Liver (tissue), 8 donors: ENCODE measurements at regions not wholly inside any gene's neighbourhood (a gene's known extent, or its start where the extent isn't known, plus 50 kb on each side); places are given as distances from the start of the nearest gene placed in this dataset.

Experiments
- DNase-seq: peaks from one replicate; pipeline ENCODE4 v3.0.0-alpha.2; 2017; ENCODE audit warnings: low spot score
- H3K27ac ChIP-seq, 2 donors: one replicate each; pipeline ENCODE4 v1.7.0; 2013; ENCODE audit warnings: inconsistent platforms in 2 of 2, low read length in 2 of 2, control low read depth in 1 of 2, low read depth in 1 of 2, mild to moderate bottlenecking in 1 of 2
- H3K27me3 ChIP-seq, 4 donors: one replicate each; pipeline versions ENCODE4 v1.6.1 to v1.7.0; 2013; ENCODE audit warnings: low read length in 3 of 4, inconsistent platforms in 1 of 4, mild to moderate bottlenecking in 1 of 4, moderate library complexity in 1 of 4; ENCODE audit not compliant: control insufficient read depth in 4 of 4, insufficient read depth in 4 of 4
- H3K36me3 ChIP-seq, 4 donors: one replicate each; pipeline versions ENCODE4 v1.6.1 to v1.7.0; 2013; ENCODE audit warnings: low read length in 3 of 4, mild to moderate bottlenecking in 3 of 4, low read depth in 1 of 4, moderate library complexity in 1 of 4; ENCODE audit not compliant: control insufficient read depth in 4 of 4, insufficient read depth in 3 of 4
- H3K4me1 ChIP-seq, 4 donors: one replicate each; pipeline versions ENCODE4 v1.6.1 to v1.7.0; 2013; ENCODE audit warnings: low read length in 3 of 4, mild to moderate bottlenecking in 3 of 4, moderate library complexity in 1 of 4; ENCODE audit not compliant: control insufficient read depth in 4 of 4, insufficient read depth in 4 of 4
- H3K4me3 ChIP-seq, 3 donors: one replicate each; pipeline versions ENCODE4 v1.6.1 to v1.7.0; 2013; ENCODE audit warnings: low read length in 3 of 3, control low read depth in 1 of 3, low read depth in 1 of 3, mild to moderate bottlenecking in 1 of 3
- H3K9ac ChIP-seq, 2 donors: one replicate each; pipeline ENCODE4 v1.7.0; 2013; ENCODE audit warnings: low read length in 2 of 2, mild to moderate bottlenecking in 2 of 2, moderate library complexity in 2 of 2, control low read depth in 1 of 2, low read depth in 1 of 2
- H3K9me3 ChIP-seq, 4 donors: one replicate each; pipeline versions ENCODE4 v1.6.1 to v1.7.0; 2013; ENCODE audit warnings: low read length in 3 of 4; ENCODE audit not compliant: control insufficient read depth in 4 of 4
- FOXA2 ChIP-seq: IDR thresholded peaks from 2 replicates; pipeline ENCODE4 v1.6.1; 2016; ENCODE audit warnings: antibody characterized with exemption
- GABPA ChIP-seq, 2 donors: IDR thresholded peaks in 1 of 2; conservative IDR thresholded peaks in 1 of 2; 2 replicates each; pipeline ENCODE4 v1.6.1; 2016; ENCODE audit warnings: antibody characterized with exemption in 2 of 2, mild to moderate bottlenecking in 1 of 2, moderate library complexity in 1 of 2
- HNF4A ChIP-seq, 2 donors: conservative IDR thresholded peaks; 2 replicates each; pipeline ENCODE4 v1.6.1; 2016; ENCODE audit warnings: antibody characterized with exemption in 2 of 2, mild to moderate bottlenecking in 2 of 2
- HNF4G ChIP-seq: IDR thresholded peaks from 2 replicates; pipeline ENCODE4 v1.6.1; 2016; ENCODE audit warnings: antibody characterized with exemption
- JUND ChIP-seq, 2 donors: IDR thresholded peaks; 2 replicates each; pipeline ENCODE4 v1.6.1; 2016; ENCODE audit warnings: antibody characterized with exemption in 2 of 2
- MAX ChIP-seq: IDR thresholded peaks from 2 replicates; pipeline ENCODE4 v1.6.1; 2016; ENCODE audit warnings: antibody characterized with exemption
- NR2F2 ChIP-seq: IDR thresholded peaks from 2 replicates; pipeline ENCODE4 v1.6.1; 2016; ENCODE audit warnings: antibody characterized with exemption
- RAD21 ChIP-seq, 2 donors: IDR thresholded peaks; 2 replicates each; pipeline ENCODE4 v1.6.1; 2016; ENCODE audit warnings: antibody characterized with exemption in 2 of 2, mild to moderate bottlenecking in 2 of 2
- RXRA ChIP-seq, 2 donors: IDR thresholded peaks; 2 replicates each; pipeline ENCODE4 v1.6.1; 2017 to 2018; ENCODE audit warnings: antibody characterized with exemption in 2 of 2, mild to moderate bottlenecking in 1 of 2
- SP1 ChIP-seq: IDR thresholded peaks from 2 replicates; pipeline ENCODE4 v1.6.1; 2018; ENCODE audit warnings: antibody characterized with exemption, mild to moderate bottlenecking
- TAF1 ChIP-seq: conservative IDR thresholded peaks from 2 replicates; pipeline ENCODE4 v1.6.1; 2016; ENCODE audit warnings: antibody characterized with exemption, mild to moderate bottlenecking
- YY1 ChIP-seq: IDR thresholded peaks from 2 replicates; pipeline ENCODE4 v1.6.1; 2016; ENCODE audit warnings: antibody characterized with exemption, mild to moderate bottlenecking
- WGBS: extraction: QIAGEN DNeasy Blood & Tissue Kit; methylation state at CpG from one replicate; pipeline ENCODE4 v1.1.7; 2013; 5-methylcytosine and 5-hydroxymethylcytosine counted together
- TF ChIP-seq, protein P1 (sequence below): IDR thresholded peaks from 2 replicates; pipeline ENCODE4 v1.6.1; 2016; ENCODE audit warnings: antibody characterized with exemption
- TF ChIP-seq, protein P2 (sequence below): IDR thresholded peaks from 2 replicates; pipeline ENCODE4 v1.6.1; 2016; ENCODE audit warnings: antibody characterized with exemption
- TF ChIP-seq, protein P3 (sequence below): fragments of 150-350 bp; IDR thresholded peaks from 2 replicates; pipeline ENCODE4 v1.5.1; 2017; ENCODE audit warnings: improper control_type of control experiment, low read depth, low read length; ENCODE audit not compliant: missing input control
- donor health status: healthy.
- donor health status: healthy.
- donor health status: healthy.
- donor health status: healthy.
- donor health status: healthy.

DNA sequence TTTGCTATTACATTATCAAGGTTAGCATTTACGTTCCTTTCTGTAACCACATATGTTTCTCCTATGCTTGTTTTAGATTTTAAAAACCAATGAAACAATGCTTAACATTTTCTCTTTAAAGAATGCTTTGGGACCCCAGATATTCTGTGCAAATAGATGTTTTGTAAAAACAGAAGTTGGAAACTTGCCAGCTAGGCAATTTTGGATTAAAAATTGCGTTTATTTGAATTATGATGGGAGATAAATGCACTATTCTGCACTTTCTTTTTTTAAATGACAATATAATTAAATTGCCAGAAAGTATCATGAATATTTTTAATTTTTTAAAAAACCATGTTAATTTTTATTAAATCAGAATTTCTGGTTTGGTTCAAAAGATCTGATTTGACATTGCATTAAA lies 81.6 kb downstream of the MACIR start:
- H3K4me1 ChIP-seq, result no peaks in the 10 kb centered on the region
- no peaks in the 10 kb centered on the region for H3K36me3 ChIP-seq
- peaks cover 0 to 8% (median 0%) of the 10 kb centered on the region in 4 donors for H3K27me3 ChIP-seq
- DNase-seq, result no peak
- H3K9me3 ChIP-seq, result peaks cover 0 to 4% (median 0%) of the 10 kb centered on the region in 4 donors
- TF ChIP-seq NR2F2, result no peak
- TF ChIP-seq, protein P1, sequence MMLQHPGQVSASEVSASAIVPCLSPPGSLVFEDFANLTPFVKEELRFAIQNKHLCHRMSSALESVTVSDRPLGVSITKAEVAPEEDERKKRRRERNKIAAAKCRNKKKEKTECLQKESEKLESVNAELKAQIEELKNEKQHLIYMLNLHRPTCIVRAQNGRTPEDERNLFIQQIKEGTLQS, result no peak
- no peak for TF ChIP-seq HNF4A (conservative IDR thresholded peaks at IDR 0.05)
- no peak for TF ChIP-seq GABPA (IDR thresholded peaks at IDR 0.05 in 1 of 2, conservative IDR thresholded peaks at IDR 0.05 in 1 of 2)
- no peak overlapping the region for H3K4me3 ChIP-seq
- H3K9ac ChIP-seq, result no peak overlapping the region
- H3K27ac ChIP-seq, result no peak overlapping the region
- WGBS, result 90% methylated on average over 2 of the region's 2 CpGs

DNA sequence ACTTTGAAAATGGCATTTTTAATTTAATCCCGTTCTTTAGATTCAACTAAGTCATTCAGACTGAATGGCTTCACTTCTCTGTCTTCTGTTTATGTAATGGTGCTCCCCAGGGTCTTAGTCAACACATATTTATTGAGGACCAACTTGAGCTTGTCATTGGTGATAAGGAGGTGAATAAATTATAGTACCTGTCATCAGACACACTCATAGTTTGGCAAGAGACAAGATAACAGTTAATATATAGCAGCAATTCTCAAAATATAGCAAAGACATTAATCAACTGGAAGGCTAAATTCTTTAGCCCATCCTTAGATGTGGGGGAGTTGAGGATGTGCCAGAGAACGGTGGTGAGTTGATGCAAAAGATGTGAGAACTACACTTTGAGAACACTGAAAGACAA lies 78.4 kb downstream of the MACIR start:
- Histone ChIP-seq H3K9me3 (peaks cover 0 to under 1% (median 0%) of the 10 kb centered on the region in 4 donors), H3K36me3 (no peaks in the 10 kb centered on the region), H3K27ac (no peak overlapping the region), H3K4me3 (no peak overlapping the region), H3K9ac (no peak overlapping the region), H3K4me1 (no peaks in the 10 kb centered on the region), H3K27me3 (peaks cover 0 to 8% (median 0%) of the 10 kb centered on the region in 4 donors)
- TF ChIP-seq TAF1 (no peak), MAX (no peak), YY1 (no peak)
- WGBS, result 73% methylated on average over 2 of the region's 2 CpGs
- no peak for DNase-seq

DNA sequence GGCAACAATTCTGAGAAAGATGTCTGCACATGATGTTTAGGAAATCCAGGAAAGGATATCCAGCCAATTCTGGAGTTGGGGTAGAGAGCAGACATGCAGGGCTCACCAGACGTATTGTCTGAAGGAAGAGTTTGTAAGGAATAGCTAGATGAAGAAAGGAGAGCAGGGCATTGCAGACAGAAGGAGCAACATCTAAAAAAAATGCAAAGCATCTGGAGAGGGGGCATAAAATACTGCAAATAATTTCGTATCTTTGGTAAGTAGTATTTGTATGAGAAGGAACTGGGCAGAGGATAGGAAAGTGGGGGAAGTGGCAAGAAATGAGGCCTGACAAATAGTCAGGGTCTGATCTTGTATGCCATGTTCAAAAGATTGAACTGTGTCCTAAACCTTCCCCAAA lies 74.8 kb downstream of the MACIR start:
- TF ChIP-seq, protein P1, result no peak
- TF ChIP-seq RXRA (IDR thresholded peaks at IDR 0.05) (no peak), JUND (IDR thresholded peaks at IDR 0.05) (no peak), NR2F2 (no peak), TAF1 (no peak), SP1 (no peak), FOXA2 (no peak), HNF4G (no peak), MAX (no peak), GABPA (IDR thresholded peaks at IDR 0.05 in 1 of 2, conservative IDR thresholded peaks at IDR 0.05 in 1 of 2) (no peak), RAD21 (IDR thresholded peaks at IDR 0.05) (no peak), HNF4A (conservative IDR thresholded peaks at IDR 0.05) (no peak), YY1 (no peak)
- TF ChIP-seq, protein P2, sequence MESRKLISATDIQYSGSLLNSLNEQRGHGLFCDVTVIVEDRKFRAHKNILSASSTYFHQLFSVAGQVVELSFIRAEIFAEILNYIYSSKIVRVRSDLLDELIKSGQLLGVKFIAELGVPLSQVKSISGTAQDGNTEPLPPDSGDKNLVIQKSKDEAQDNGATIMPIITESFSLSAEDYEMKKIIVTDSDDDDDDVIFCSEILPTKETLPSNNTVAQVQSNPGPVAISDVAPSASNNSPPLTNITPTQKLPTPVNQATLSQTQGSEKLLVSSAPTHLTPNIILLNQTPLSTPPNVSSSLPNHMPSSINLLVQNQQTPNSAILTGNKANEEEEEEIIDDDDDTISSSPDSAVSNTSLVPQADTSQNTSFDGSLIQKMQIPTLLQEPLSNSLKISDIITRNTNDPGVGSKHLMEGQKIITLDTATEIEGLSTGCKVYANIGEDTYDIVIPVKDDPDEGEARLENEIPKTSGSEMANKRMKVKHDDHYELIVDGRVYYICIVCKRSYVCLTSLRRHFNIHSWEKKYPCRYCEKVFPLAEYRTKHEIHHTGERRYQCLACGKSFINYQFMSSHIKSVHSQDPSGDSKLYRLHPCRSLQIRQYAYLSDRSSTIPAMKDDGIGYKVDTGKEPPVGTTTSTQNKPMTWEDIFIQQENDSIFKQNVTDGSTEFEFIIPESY, result no peak
- TF ChIP-seq, protein P3, sequence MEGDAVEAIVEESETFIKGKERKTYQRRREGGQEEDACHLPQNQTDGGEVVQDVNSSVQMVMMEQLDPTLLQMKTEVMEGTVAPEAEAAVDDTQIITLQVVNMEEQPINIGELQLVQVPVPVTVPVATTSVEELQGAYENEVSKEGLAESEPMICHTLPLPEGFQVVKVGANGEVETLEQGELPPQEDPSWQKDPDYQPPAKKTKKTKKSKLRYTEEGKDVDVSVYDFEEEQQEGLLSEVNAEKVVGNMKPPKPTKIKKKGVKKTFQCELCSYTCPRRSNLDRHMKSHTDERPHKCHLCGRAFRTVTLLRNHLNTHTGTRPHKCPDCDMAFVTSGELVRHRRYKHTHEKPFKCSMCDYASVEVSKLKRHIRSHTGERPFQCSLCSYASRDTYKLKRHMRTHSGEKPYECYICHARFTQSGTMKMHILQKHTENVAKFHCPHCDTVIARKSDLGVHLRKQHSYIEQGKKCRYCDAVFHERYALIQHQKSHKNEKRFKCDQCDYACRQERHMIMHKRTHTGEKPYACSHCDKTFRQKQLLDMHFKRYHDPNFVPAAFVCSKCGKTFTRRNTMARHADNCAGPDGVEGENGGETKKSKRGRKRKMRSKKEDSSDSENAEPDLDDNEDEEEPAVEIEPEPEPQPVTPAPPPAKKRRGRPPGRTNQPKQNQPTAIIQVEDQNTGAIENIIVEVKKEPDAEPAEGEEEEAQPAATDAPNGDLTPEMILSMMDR, result no peak
- no peak for DNase-seq
- H3K4me3 ChIP-seq, result no peak overlapping the region
- H3K27ac ChIP-seq, result no peak overlapping the region
- H3K4me1 ChIP-seq, result no peaks in the 10 kb centered on the region
- no peaks in the 10 kb centered on the region for H3K36me3 ChIP-seq
- H3K27me3 ChIP-seq, result peaks cover 0 to 4% (median 0%) of the 10 kb centered on the region in 4 donors
- H3K9me3 ChIP-seq, result no peaks in the 10 kb centered on the region
- WGBS, result 61% methylated on average over 2 of the region's 2 CpGs
- no peak overlapping the region for H3K9ac ChIP-seq
